SU-DHL-6 (cell line): ENCODE measurements at regions not wholly inside any gene's neighbourhood (a gene's known extent, or its start where the extent isn't known, plus 50 kb on each side); places are given as distances from the start of the nearest gene placed in this dataset.

ENCODE experiments used
- H2AFZ ChIP-seq: fragments of 200-600 bp; sonication (generic); 2 replicates; pipeline ENCODE4 v1.6.1; 2014; ENCODE audit warnings: low read depth, mild to moderate bottlenecking, moderate library complexity, mixed read lengths, antibody characterized with exemption, low read length; ENCODE audit not compliant: severe bottlenecking
- H3F3A ChIP-seq: fragments of 200-600 bp; shearing (Covaris generic); 2 replicates; pipeline ENCODE4 v1.6.0; 2016; ENCODE audit warnings: antibody characterized with exemption, mild to moderate bottlenecking; ENCODE audit not compliant: insufficient read depth
- H3K27ac ChIP-seq: fragments of 200-600 bp; sonication (generic); 2 replicates; pipeline ENCODE4 v1.5.1; 2016; ENCODE audit warnings: low read depth, mild to moderate bottlenecking, low read length, moderate library complexity, mixed read lengths
- H3K27me3 ChIP-seq: fragments of 200-600 bp; sonication (generic), shearing (Covaris generic); 2 replicates; pipeline ENCODE4 v1.6.0; 2014; ENCODE audit warnings: mild to moderate bottlenecking, low read length
- H3K36me3 ChIP-seq: fragments of 200-600 bp; sonication (generic); 2 replicates; pipeline ENCODE4 v1.6.1; 2014; ENCODE audit warnings: mild to moderate bottlenecking, low read length, mixed read lengths
- H3K4me2 ChIP-seq: fragments of 300-600, 200-600 bp; shearing (Covaris generic), sonication (generic); 2 replicates; pipeline ENCODE4 v1.6.0; 2014; ENCODE audit warnings: low read length, low read depth, mild to moderate bottlenecking; ENCODE audit not compliant: poor library complexity, severe bottlenecking
- H3K4me3 ChIP-seq: fragments of 200-600 bp; sonication (generic); 2 replicates; pipeline ENCODE4 v1.5.1; 2014; ENCODE audit warnings: antibody characterized with exemption, low read length, mild to moderate bottlenecking, mixed read lengths; ENCODE audit not compliant: insufficient read depth, poor library complexity, severe bottlenecking
- H3K79me2 ChIP-seq: fragments of 200-600 bp; sonication (generic); 2 replicates; pipeline ENCODE4 v1.6.1; 2014; ENCODE audit warnings: mild to moderate bottlenecking, low read length, moderate library complexity; ENCODE audit not compliant: insufficient read depth
- H3K9ac ChIP-seq: fragments of 200-600 bp; sonication (generic); 2 replicates; pipeline ENCODE4 v1.7.0; 2014; ENCODE audit warnings: mild to moderate bottlenecking, low read length
- H3K9me2 ChIP-seq: fragments of 200-600 bp; sonication (generic); replicated peaks from 2 replicates; pipeline ENCODE4 v1.6.1; 2014; ENCODE audit warnings: low read length; ENCODE audit not compliant: insufficient read depth
- H3K9me3 ChIP-seq: fragments of 200-600 bp; sonication (generic); 2 replicates; pipeline ENCODE4 v1.6.1; 2014; ENCODE audit warnings: low read length, mixed read lengths; ENCODE audit not compliant: insufficient read depth
- H4K20me1 ChIP-seq: fragments of 200-600 bp; sonication (generic); 2 replicates; pipeline ENCODE4 v1.6.1; 2014; ENCODE audit warnings: low read depth, mild to moderate bottlenecking, antibody characterized with exemption, low read length, moderate library complexity, mixed read lengths
- EZH2phosphoT487 ChIP-seq: fragments of 200-600 bp; sonication (generic), shearing (Covaris generic); conservative IDR thresholded peaks from 2 replicates; pipeline ENCODE4 v1.6.1; 2018; ENCODE audit warnings: mild to moderate bottlenecking, antibody characterized with exemption, low read length, moderate library complexity, mixed read lengths
- TF ChIP-seq, protein P1 (sequence below): fragments of 200-600 bp; sonication (generic); IDR thresholded peaks from one replicate; pipeline ENCODE4 v1.5.1; 2017; ENCODE audit warnings: antibody characterized with exemption, mild to moderate bottlenecking, low read length, moderate library complexity; ENCODE audit not compliant: insufficient read depth, poor library complexity, severe bottlenecking

DNA sequence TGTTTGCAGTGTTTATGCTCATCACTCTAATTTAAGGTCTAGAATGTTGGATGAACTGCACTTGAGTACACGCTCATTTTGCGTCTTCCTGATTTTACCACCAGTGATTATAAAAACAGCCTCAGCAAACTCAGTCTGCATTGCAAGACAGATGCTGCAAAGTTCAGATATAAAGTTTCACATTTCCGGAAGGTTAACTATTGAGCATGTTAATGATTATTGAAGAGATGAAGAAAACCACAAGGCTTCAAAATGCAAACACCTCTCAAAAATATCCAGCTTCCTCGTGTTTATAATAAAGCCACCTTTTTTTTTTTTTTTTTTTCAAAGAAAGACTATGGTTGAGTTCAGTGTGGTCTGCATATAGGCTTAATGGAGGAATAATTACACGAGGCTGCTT is 92.1 kb upstream of the BMP4 start:
- H2AFZ ChIP-seq: no peak overlapping the region
- H3K9me3 ChIP-seq: no peaks in the 10 kb centered on the region
- no peak overlapping the region for H3K4me2 ChIP-seq
- H3K27me3 ChIP-seq: no peaks in the 10 kb centered on the region
- no peak for TF ChIP-seq EZH2phosphoT487
- TF ChIP-seq, protein P1, sequence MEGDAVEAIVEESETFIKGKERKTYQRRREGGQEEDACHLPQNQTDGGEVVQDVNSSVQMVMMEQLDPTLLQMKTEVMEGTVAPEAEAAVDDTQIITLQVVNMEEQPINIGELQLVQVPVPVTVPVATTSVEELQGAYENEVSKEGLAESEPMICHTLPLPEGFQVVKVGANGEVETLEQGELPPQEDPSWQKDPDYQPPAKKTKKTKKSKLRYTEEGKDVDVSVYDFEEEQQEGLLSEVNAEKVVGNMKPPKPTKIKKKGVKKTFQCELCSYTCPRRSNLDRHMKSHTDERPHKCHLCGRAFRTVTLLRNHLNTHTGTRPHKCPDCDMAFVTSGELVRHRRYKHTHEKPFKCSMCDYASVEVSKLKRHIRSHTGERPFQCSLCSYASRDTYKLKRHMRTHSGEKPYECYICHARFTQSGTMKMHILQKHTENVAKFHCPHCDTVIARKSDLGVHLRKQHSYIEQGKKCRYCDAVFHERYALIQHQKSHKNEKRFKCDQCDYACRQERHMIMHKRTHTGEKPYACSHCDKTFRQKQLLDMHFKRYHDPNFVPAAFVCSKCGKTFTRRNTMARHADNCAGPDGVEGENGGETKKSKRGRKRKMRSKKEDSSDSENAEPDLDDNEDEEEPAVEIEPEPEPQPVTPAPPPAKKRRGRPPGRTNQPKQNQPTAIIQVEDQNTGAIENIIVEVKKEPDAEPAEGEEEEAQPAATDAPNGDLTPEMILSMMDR: no peak
- H3K4me3 ChIP-seq: no peak overlapping the region
- H3K9ac ChIP-seq: no peak overlapping the region
- H3K27ac ChIP-seq: no peak overlapping the region
- no peaks in the 10 kb centered on the region for H4K20me1 ChIP-seq
- no peaks in the 10 kb centered on the region for H3F3A ChIP-seq
- no peaks in the 10 kb centered on the region for H3K79me2 ChIP-seq
- H3K9me2 ChIP-seq: no peaks in the 10 kb centered on the region
- no peaks in the 10 kb centered on the region for H3K36me3 ChIP-seq

DNA sequence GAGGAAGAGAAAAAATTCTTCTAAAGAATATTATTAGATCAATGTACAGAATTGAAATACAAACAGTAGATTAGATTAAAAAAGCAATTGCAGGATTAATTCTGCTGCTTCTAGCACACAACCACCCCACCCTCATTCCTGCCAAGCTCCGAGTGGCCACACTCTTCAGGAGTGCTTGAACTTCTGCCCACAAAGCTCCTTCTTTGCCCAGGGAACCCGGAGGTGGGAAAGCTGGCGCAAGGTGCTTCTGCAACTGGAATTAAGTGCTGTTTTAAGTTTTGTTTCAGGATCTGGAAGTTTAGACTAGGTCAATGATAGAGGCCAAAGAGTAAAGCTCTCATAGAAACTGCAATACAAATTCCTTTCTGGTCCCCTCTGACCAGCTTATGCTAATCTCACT is 94.1 kb upstream of the BMP4 start:
- Histone ChIP-seq H3K4me2 (no peak overlapping the region), H4K20me1 (no peaks in the 10 kb centered on the region), H3K4me3 (no peak overlapping the region), H3K79me2 (no peaks in the 10 kb centered on the region), H3K9me3 (no peaks in the 10 kb centered on the region), H3K27ac (no peak overlapping the region), H3F3A (no peaks in the 10 kb centered on the region), H3K27me3 (no peaks in the 10 kb centered on the region), H3K36me3 (no peaks in the 10 kb centered on the region), H3K9me2 (no peaks in the 10 kb centered on the region), H2AFZ (no peak overlapping the region), H3K9ac (no peak overlapping the region)
- TF ChIP-seq, protein P1: no peak
- no peak for TF ChIP-seq EZH2phosphoT487

DNA sequence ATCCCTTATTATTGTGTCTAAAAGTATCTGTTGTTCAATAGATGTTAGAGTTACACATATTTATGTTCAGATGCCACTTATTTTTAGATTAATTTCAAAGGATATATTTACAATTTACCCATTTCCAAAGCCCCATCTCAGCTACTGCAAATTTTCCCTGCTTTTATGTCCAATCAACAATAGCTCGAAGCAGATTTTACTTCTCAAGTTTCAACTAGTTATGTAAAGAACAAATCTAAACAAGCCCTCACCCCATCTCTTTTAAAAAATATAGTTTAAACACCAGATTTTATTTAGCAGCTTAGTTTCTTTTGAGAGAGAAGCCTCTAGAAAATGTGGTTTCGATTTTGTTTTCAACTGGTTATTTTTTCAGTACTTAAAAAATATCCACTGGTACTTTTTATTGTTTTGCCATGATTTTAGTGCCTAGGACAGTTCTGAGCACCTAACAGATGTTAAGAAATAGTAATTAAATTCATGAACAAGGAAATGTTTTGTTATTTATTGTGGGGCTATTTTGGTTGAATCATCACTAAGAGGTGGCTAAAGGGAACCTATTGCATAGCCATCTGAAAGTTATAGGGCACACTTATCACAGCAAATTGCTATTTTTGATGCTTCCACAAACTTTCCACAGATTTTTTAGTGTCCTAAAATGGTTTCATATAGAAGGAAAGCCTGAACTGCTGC is 96.2 kb upstream of the BMP4 start:
- Histone ChIP-seq H3F3A (no peaks in the 10 kb centered on the region), H3K9ac (no peak overlapping the region), H4K20me1 (no peaks in the 10 kb centered on the region), H3K9me2 (no peaks in the 10 kb centered on the region), H3K9me3 (no peaks in the 10 kb centered on the region), H3K79me2 (no peaks in the 10 kb centered on the region), H3K36me3 (no peaks in the 10 kb centered on the region), H3K27ac (no peak overlapping the region), H2AFZ (no peak overlapping the region), H3K4me3 (no peak overlapping the region), H3K27me3 (no peaks in the 10 kb centered on the region), H3K4me2 (no peak overlapping the region)
- no peak for TF ChIP-seq EZH2phosphoT487
- TF ChIP-seq, protein P1: no peak
